ENCODE measurements at regions not wholly inside any gene's neighbourhood (a gene's known extent, or its start where the extent isn't known, plus 50 kb on each side); places are given as distances from the start of the nearest gene placed in this dataset.

DNA sequence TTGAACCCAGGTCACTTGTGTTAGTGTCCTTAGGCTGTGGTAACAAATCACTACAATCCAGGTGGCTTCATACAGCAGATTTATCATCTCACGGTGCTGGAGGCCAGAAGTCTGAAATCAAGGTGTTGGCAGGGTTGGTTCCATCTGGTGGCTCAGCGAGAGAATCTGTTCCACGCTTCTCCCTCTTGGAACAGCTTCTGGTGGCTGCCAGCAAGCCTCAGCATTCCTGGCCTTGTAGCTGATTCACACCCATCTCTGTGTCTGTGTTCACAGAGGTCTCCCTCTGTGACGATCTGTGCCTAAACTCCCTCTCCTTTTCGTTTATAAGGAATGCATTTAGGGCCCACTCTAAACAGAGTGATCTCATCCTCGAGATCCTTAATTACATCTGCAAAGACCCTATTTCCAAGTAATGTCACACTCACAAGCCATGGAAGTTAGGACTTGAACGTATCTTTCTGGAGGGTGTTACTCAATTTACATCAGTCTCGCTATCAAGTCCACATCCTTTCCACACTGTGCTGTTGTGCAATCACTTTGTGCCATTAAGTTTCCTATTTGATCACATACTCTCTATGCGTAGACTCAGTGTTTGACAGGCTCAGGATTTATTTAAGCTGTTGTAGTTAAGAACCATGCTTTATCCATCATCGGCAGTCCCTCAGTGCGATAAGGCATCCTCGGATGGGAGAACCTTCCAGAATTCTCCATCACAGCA, 164.4 kb downstream of the SOCS6 start:
- Histone ChIP-seq H3K27me3 (ENCODE audit: control insufficient read depth, insufficient read depth) (no peaks in the 10 kb centered on the region), H3K4me1 (ENCODE audit: control insufficient read depth, insufficient read depth, low read length) (no peaks in the 10 kb centered on the region), H3K27ac (ENCODE audit: low read length) (no peak overlapping the region), H3K9me3 (ENCODE audit: control insufficient read depth, low read length) (no peaks in the 10 kb centered on the region), H3K4me3 (ENCODE audit: low read length) (no peak overlapping the region)
- 64% methylated on average over 12 of the region's 12 CpGs for WGBS
- intact Hi-C loops (cut with DNase I), result loop anchor here in 1 of 4 donors (5.0 kb wide), 1 partner anchor 256 kb away; no protein-coding TSS in a partner anchor
- DNase-seq (no peak), ATAC-seq (no peak)

DNA sequence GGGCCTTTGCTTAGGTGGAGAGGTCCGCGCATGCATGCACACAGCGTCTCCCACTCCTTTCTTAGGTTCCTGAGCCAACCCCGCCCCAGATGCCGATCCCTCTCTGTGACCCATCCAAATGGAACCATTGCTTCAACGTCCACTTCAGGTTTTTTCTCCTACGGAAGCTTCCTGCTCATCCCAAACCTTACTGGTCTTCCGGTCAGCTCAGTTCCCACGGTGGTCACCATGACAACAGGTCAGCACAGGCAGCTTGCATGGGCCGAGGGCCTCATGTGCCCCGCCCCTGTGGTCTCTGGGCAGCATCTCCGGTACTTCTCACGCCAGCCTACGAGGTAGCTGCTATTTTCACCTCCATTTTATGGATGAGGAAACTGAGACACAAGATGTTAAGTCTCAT, 163.7 kb downstream of the SOCS6 start:
- H3K27me3 ChIP-seq (ENCODE audit: control insufficient read depth, insufficient read depth), result no peaks in the 10 kb centered on the region
- no peak overlapping the region for H3K4me3 ChIP-seq (ENCODE audit: low read length)
- DNase-seq (no peak), ATAC-seq (no peak)
- WGBS, result 77% methylated on average over 14 of the region's 14 CpGs
- no peaks in the 10 kb centered on the region for H3K9me3 ChIP-seq (ENCODE audit: control insufficient read depth, low read length)
- no peak overlapping the region for H3K27ac ChIP-seq (ENCODE audit: low read length)
- H3K4me1 ChIP-seq (ENCODE audit: control insufficient read depth, insufficient read depth, low read length), result no peaks in the 10 kb centered on the region
- intact Hi-C loops (cut with DNase I), result loop anchor here in 1 of 4 donors (5.0 kb wide), 1 partner anchor 255 kb away; no protein-coding TSS in a partner anchor

DNA sequence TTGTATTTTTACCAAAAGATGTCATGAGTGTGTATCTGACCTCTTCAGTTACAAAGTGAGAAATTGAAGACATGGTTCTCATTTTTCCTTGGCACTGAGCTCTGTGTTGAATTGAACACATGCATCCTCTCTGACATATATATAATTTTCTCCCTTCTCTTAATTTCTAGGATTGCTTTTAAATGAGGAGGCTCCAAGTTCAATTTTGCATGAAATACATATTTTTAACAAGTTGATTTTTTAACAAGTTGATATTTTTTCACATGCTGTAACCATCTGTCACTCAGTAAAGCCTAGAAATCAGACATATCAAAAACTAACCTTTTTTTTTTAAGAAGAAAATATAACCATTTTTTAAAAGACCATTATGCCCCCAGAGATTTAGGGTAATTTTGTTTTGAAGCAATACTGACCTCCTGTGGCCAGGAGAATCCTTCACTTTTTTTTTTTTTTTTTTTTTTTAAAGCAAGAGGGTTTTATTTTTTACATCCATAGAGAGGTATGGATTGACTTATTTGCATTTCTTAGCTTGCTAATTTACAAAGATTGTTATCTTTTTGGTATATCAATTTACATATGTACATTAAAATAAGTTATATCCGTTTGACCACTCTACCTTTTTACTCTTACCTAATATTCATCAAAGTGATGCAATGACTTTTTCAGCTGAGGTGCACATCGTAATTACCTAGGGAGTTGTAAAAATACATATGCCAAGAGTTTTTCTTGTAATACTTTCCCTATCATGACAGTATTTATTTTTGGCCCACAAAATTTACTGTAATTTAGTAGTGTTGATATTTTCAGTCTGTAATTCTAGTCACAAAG, 161.8 kb downstream of the SOCS6 start:
- H3K4me1 ChIP-seq (ENCODE audit: control insufficient read depth, insufficient read depth, low read length), result no peaks in the 10 kb centered on the region
- H3K27me3 ChIP-seq (ENCODE audit: control insufficient read depth, insufficient read depth), result no peaks in the 10 kb centered on the region
- no peaks in the 10 kb centered on the region for H3K9me3 ChIP-seq (ENCODE audit: control insufficient read depth, low read length)
- H3K27ac ChIP-seq (ENCODE audit: low read length), result no peak overlapping the region
- ATAC-seq, result no peak
- intact Hi-C loops (cut with DNase I), result loop anchor here in 1 of 4 donors (5.0 kb wide), 1 partner anchor 253 kb away; no protein-coding TSS in a partner anchor
- no peak overlapping the region for H3K4me3 ChIP-seq (ENCODE audit: low read length)
- WGBS, result 42% methylated on average over 2 of the region's 2 CpGs
- DNase-seq, result no peak

DNA sequence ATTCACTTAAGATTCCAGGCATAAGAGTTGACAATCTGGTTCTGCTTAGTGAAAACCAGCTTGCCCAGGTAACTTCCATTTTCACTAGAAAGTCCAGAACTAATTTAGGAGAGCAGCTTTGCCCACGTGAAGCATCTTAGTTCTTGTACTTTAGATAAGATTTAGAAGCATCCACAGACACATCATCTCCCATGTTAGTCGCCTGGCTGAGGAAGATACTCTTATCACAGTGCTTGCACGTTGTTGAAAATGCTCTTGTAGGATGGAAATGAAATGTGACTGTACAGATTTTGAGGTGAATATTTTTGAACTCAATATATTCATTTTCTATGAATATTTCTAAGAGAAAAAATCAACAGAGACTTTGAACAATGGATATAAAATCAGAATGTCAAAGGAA, 159.7 kb downstream of the SOCS6 start:
- ATAC-seq (no peak), DNase-seq (no peak)
- Histone ChIP-seq H3K4me3 (ENCODE audit: low read length) (no peak overlapping the region), H3K27me3 (ENCODE audit: control insufficient read depth, insufficient read depth) (no peaks in the 10 kb centered on the region), H3K4me1 (ENCODE audit: control insufficient read depth, insufficient read depth, low read length) (no peaks in the 10 kb centered on the region), H3K9me3 (ENCODE audit: control insufficient read depth, low read length) (no peaks in the 10 kb centered on the region), H3K27ac (ENCODE audit: low read length) (no peak overlapping the region)
- intact Hi-C loops (cut with DNase I), result loop anchor here in 1 of 4 donors (5.0 kb wide), 1 partner anchor 256 kb away; no protein-coding TSS in a partner anchor
- WGBS, result 20% methylated on average over 3 of the region's 3 CpGs

DNA sequence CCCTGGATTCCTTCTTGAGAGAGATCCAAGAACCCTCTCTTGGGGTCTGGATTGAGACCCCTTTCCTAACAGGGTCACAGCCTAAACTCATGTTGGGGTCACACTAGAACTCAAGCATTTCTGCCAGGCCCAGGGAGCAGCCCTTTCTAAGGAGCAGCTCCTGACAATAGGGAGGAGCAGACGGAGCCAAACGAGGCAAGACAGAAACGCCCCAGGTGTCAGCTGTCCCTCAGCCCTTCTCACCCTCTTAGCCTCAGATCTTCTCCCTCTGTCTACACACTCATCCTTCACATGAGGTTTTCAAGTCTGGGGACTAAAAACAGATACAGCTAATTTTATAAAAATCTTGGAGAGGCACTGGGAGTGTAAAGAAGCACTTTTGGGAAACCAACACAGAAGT, 157.2 kb downstream of the SOCS6 start:
- Histone ChIP-seq H3K27ac (ENCODE audit: low read length) (no peak overlapping the region), H3K4me3 (ENCODE audit: low read length) (no peak overlapping the region), H3K9me3 (ENCODE audit: control insufficient read depth, low read length) (no peaks in the 10 kb centered on the region), H3K27me3 (ENCODE audit: control insufficient read depth, insufficient read depth) (no peaks in the 10 kb centered on the region), H3K4me1 (ENCODE audit: control insufficient read depth, insufficient read depth, low read length) (no peaks in the 10 kb centered on the region)
- ATAC-seq (no peak), DNase-seq (no peak)
- WGBS, result 64% methylated on average over 3 of the region's 3 CpGs
- intact Hi-C loops (cut with DNase I), result loop anchor here in 1 of 4 donors (5.0 kb wide), 1 partner anchor 254 kb away; no protein-coding TSS in a partner anchor

DNA sequence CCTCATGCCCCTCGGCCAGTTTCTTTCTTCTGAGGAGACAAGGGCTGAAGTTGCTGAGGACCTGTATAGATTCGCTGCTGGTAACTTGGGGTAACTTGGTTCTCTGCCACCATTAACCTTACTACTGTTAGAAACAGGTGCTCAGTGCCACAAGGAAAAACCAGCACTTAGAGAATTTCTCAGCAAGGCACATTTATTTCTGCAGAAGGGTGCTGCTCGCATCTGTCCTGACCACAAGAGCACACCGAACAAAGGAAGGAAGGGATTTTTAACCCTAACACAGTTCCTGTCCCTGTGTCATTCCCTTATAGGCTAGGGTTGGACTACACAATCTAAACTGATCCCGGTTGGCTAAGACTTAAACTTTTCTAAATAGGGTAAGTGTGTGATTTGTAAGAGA, 154.1 kb downstream of the SOCS6 start:
- no peak overlapping the region for H3K4me3 ChIP-seq (ENCODE audit: low read length)
- H3K27ac ChIP-seq (ENCODE audit: low read length), result no peak overlapping the region
- WGBS, result 90% methylated on average over 5 of the region's 5 CpGs
- H3K27me3 ChIP-seq (ENCODE audit: control insufficient read depth, insufficient read depth), result no peaks in the 10 kb centered on the region
- DNase-seq (no peak), ATAC-seq (no peak)
- intact Hi-C loops (cut with DNase I), result no loop called here
- H3K9me3 ChIP-seq (ENCODE audit: control insufficient read depth, low read length), result no peaks in the 10 kb centered on the region
- H3K4me1 ChIP-seq (ENCODE audit: control insufficient read depth, insufficient read depth, low read length), result no peaks in the 10 kb centered on the region

DNA sequence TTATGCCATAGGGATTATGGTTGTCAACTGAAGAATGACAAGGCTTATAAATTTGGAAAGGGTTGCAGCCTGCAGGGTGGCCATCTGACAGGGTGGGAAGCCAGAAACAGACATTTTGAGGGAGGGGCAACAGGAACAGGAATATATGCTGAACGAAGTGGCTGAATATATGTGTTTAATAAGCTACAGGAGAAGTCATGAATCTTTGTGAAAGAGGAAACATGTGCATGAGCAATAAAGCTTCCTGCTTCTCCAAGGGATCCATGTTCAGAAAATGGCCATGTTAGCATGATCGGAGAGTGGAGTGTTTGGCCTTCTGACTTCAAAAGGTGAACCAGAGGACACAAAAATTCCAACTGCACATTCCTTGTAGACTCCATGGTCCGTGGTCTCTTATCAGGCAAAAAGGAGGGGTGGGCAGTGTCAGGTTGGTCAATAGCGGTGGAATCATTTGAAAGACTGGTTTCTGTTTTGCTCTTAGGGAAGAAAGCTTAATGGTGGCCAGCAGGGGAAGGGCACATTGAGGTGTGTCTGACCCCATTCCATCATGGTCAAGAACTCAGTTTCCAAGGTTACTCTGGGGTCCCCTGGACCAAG, 144.1 kb downstream of the SOCS6 start:
- WGBS, result 62% methylated on average over 4 of the region's 4 CpGs
- intact Hi-C loops (cut with DNase I), result loop anchor here in 2 of 4 donors (5.0 kb wide), 1 partner anchor 236 kb away; no protein-coding TSS in a partner anchor
- Histone ChIP-seq H3K27ac (ENCODE audit: low read length) (no peak overlapping the region), H3K9me3 (ENCODE audit: control insufficient read depth, low read length) (no peaks in the 10 kb centered on the region), H3K4me1 (ENCODE audit: control insufficient read depth, insufficient read depth, low read length) (no peaks in the 10 kb centered on the region), H3K4me3 (ENCODE audit: low read length) (no peak overlapping the region), H3K27me3 (ENCODE audit: control insufficient read depth, insufficient read depth) (no peaks in the 10 kb centered on the region)
- ATAC-seq (no peak), DNase-seq (no peak)

DNA sequence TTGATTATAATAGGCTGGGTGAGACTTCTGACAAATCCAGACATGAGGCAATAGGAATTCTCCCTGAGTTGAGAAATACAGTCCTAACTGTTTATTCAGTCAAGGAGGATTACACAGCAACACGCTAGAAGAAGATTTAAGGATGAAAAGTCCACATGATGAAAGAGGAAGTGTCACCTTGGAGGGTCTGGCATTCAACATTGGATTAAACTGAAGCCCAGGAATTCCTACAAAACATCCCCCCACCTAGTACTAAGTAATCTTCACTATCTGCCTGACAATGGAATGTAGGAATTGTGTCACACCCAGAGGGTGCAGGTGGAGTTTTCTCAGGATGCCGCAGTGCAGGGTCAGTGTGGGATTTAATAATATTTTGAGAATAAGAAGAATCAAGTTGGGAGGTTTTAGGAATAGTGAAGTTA, 142.4 kb downstream of the SOCS6 start:
- ATAC-seq (no peak), DNase-seq (no peak)
- intact Hi-C loops (cut with DNase I), result loop anchor here in 2 of 4 donors (5.0 kb wide), 1 partner anchor 234 kb away; no protein-coding TSS in a partner anchor
- H3K27me3 ChIP-seq (ENCODE audit: control insufficient read depth, insufficient read depth), result no peaks in the 10 kb centered on the region
- 74% methylated on average over 2 of the region's 2 CpGs for WGBS
- no peaks in the 10 kb centered on the region for H3K9me3 ChIP-seq (ENCODE audit: control insufficient read depth, low read length)
- no peak overlapping the region for H3K4me3 ChIP-seq (ENCODE audit: low read length)
- H3K4me1 ChIP-seq (ENCODE audit: control insufficient read depth, insufficient read depth, low read length), result no peaks in the 10 kb centered on the region
- no peak overlapping the region for H3K27ac ChIP-seq (ENCODE audit: low read length)

DNA sequence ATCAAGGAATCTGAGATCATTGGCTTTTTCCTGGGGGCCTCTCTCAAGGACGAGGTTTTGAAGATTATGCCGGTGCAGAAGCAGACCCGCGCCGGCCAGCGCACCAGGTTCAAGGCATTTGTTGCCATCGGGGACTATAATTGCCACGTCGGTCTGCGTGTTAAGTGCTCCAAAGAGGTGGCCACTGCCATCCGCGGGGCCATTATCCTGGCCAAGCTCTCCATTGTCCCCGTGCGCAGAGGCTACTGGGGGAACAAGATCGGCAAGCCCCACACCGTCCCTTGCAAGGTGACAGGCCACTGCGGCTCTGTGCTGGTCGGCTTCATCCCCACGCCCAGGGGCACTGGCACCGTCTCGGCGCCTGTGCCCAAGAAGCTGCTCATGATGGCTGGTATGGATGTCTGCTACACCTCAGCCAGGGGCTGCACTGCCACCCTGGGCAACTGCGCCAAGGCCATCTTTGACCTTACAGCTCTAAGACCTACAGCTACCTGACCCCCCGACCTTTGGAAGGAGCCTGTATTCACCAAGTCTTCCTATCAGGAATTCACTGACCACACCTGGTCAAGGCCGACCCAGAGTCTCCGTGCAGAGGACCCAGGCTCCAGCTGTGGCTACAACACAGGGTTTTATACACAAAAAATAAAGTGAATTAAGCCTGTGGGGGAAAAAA, 141.8 kb downstream of the SOCS6 start:
- 94% methylated on average over 26 of the region's 26 CpGs for WGBS
- DNase-seq, result no peak
- intact Hi-C loops (cut with DNase I), result loop anchor here in 2 of 4 donors (5.0 kb wide), 1 partner anchor 233 kb away; no protein-coding TSS in a partner anchor

DNA sequence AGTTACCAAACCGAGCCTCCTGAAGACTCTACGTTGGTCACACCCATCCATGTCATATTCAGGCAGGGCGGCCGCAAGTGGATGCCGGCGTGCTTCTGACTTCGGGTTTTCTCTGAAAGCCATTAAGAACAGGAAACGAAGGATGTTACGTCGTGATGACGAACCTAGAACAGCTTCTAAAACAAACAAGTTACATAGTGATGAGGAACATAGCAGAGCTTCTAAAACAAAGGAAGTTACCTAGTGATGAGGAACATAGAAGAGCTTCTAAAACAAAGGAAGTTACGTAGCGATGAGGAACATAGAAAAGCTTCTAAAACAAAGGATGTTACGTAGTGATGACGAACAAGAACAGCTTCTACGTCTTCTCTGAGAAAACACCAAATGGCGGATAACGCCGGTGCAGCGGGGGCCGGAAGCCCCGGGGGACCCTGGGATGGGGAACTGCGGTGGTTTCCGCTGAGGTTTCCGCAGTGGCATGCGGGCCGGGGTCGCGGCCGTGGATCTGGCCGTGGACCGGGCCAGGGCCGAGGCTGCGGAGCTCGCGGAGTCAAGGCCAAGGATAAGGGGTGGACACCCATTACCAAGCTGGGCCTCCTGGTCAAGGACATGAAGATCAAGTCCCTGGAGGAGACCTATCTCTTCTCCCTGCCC, 141.1 kb downstream of the SOCS6 start:
- ATAC-seq, result no peak
- Histone ChIP-seq H3K27ac (ENCODE audit: low read length) (no peak overlapping the region), H3K4me3 (ENCODE audit: low read length) (no peak overlapping the region), H3K4me1 (ENCODE audit: control insufficient read depth, insufficient read depth, low read length) (no peaks in the 10 kb centered on the region), H3K27me3 (ENCODE audit: control insufficient read depth, insufficient read depth) (no peaks in the 10 kb centered on the region), H3K9me3 (ENCODE audit: control insufficient read depth, low read length) (no peaks in the 10 kb centered on the region)
- no peak for DNase-seq
- 92% methylated on average over 36 of the region's 36 CpGs for WGBS
- intact Hi-C loops (cut with DNase I), result loop anchor here (5.0 to 10.0 kb wide), 3 partner anchors 125 to 233 kb away; no protein-coding TSS in a partner anchor

More for the DNA sequence above, 141.8 kb downstream of the SOCS6 start:
- H3K27ac ChIP-seq (ENCODE audit: low read length), result no peak overlapping the region
- no peaks in the 10 kb centered on the region for H3K27me3 ChIP-seq (ENCODE audit: control insufficient read depth, insufficient read depth)
- no peaks in the 10 kb centered on the region for H3K4me1 ChIP-seq (ENCODE audit: control insufficient read depth, insufficient read depth, low read length)
- no peak overlapping the region for H3K4me3 ChIP-seq (ENCODE audit: low read length)
- ATAC-seq, result no peak
- H3K9me3 ChIP-seq (ENCODE audit: control insufficient read depth, low read length), result no peaks in the 10 kb centered on the region

Data from right cardiac atrium (tissue), 5 donors.